ENCODE measurements at regions not wholly inside any gene's neighbourhood (a gene's known extent, or its start where the extent isn't known, plus 50 kb on each side); places are given as distances from the start of the nearest gene placed in this dataset.
A peak's percentile ranks its signal among the peaks of the same experiment; 100 is the strongest.
"Not testable (repeated sequence)": the region's sequence is repeated elsewhere in the genome, so short reads cannot be mapped to it uniquely, and the experiment has no call there.

- intact Hi-C loops (cut with DNase I): no loop called here
- no peak for DNase-seq
- no peak for ATAC-seq
Observed at GRCh38 chr4:112069110-112069509, 76.1 kb upstream of the FAM241A start.

GRCh38 chr4:112073181-112073580, 72.1 kb upstream of the FAM241A start:
- ATAC-seq: no peak
- intact Hi-C loops (cut with DNase I): no loop called here
- no peak for DNase-seq

- DNase-seq: no peak
- intact Hi-C loops (cut with DNase I): no loop called here
- ATAC-seq: peak; percentile 56 to 61
Observed at GRCh38 chr4:112075129-112075753, 70.0 kb upstream of the FAM241A start.

- ATAC-seq (no peak), DNase-seq (no peak)
- intact Hi-C loops (cut with DNase I): no loop called here
Observed at GRCh38 chr4:112075906-112076305, 69.3 kb upstream of the FAM241A start.

- DNase-seq: no peak
- no peak for ATAC-seq
- intact Hi-C loops (cut with DNase I): no loop called here
Observed at GRCh38 chr4:112076919-112077608, 68.2 kb upstream of the FAM241A start.

GRCh38 chr4:112077743-112078142, 67.5 kb upstream of the FAM241A start:
- intact Hi-C loops (cut with DNase I): no loop called here
- no peak for DNase-seq
- ATAC-seq: no peak

- DNase-seq (no peak), ATAC-seq (no peak)
Observed at GRCh38 chr4:112082954-112083586, 62.2 kb upstream of the FAM241A start.

GRCh38 chr4:112083587-112084347, 61.5 kb upstream of the FAM241A start:
- intact Hi-C loops (cut with DNase I): no loop called here
- ATAC-seq: no peak
- no peak for DNase-seq

More at GRCh38 chr4:112082954-112083586, 62.2 kb upstream of the FAM241A start:
- intact Hi-C loops (cut with DNase I): no loop called here

GRCh38 chr4:112085156-112086035, 59.9 kb upstream of the FAM241A start:
- intact Hi-C loops (cut with DNase I): no loop called here
- ATAC-seq: no peak

GRCh38 chr4:112086036-112086434, 59.2 kb upstream of the FAM241A start:
- DNase-seq (no peak), ATAC-seq (no peak)
- intact Hi-C loops (cut with DNase I): no loop called here

More at GRCh38 chr4:112085156-112086035, 59.9 kb upstream of the FAM241A start:
- DNase-seq: no peak

- intact Hi-C loops (cut with DNase I); DNase-seq; ATAC-seq: not testable (repeated sequence)
Observed at GRCh38 chr4:112086661-112087060, 58.6 kb upstream of the FAM241A start.

GRCh38 chr4:112092330-112092729, 52.9 kb upstream of the FAM241A start:
- intact Hi-C loops (cut with DNase I); DNase-seq; ATAC-seq: not testable (repeated sequence)

GRCh38 chr4:112093636-112094202, 51.5 kb upstream of the FAM241A start:
- no peak for ATAC-seq
- intact Hi-C loops (cut with DNase I): no loop called here

GRCh38 chr4:112094330-112094729, 50.9 kb upstream of the FAM241A start:
- ATAC-seq: peak in 1 of 2 donors; percentile 25
- intact Hi-C loops (cut with DNase I): no loop called here

More at GRCh38 chr4:112093636-112094202, 51.5 kb upstream of the FAM241A start:
- DNase-seq: no peak

More at GRCh38 chr4:112094330-112094729, 50.9 kb upstream of the FAM241A start:
- no peak for DNase-seq

Measured in left cardiac atrium (tissue), 4 donors.